Panc1 (cell line): ENCODE measurements at regions not wholly inside any gene's neighbourhood (a gene's known extent, or its start where the extent isn't known, plus 50 kb on each side); places are given as distances from the start of the nearest gene placed in this dataset.

ENCODE experiments used
- ATAC-seq: fragments of 200-7000 bp; cut with Tn5 transposase; 2 replicates; pipeline ENCODE4 v1.9.1; 2020; ENCODE audit warnings: mild to moderate bottlenecking, moderate library complexity
- BruUV-seq: library from RNA; stranded (reverse); fragments of 400-500 nt; replicated peaks from 2 replicates; lab custom pipeline; 2021; lab: Mats Ljungman, UMichigan
- CTCF ChIA-PET: fragments of 300-600 bp; sonication (Branson Sonifier 250); formaldehyde crosslinking; loops from one replicate; lab custom pipeline; 2022; ENCODE audit warnings: antibody characterized with exemption; lab: Charles Lee
- POLR2A ChIA-PET: fragments of 300-600 bp; sonication (Branson Sonifier 250); formaldehyde crosslinking; loops from one replicate; lab custom pipeline; 2022; ENCODE audit warnings: antibody characterized with exemption; lab: Charles Lee
- DNase-seq: peaks from one replicate; pipeline ENCODE4 v3.0.0-alpha.2; 2010; ENCODE audit warnings: low read depth, low spot score
- H3K27ac ChIP-seq: 2 replicates; pipeline ENCODE4 v1.5.1; 2011; ENCODE audit warnings: mild to moderate bottlenecking, low read length, inconsistent platforms
- H3K27me3 ChIP-seq: fragments of 200-500 bp; sonication (Bioruptor generic); 2 replicates; pipeline ENCODE4 v1.6.0; 2014; ENCODE audit warnings: low read length, inconsistent platforms; ENCODE audit not compliant: control insufficient read depth, insufficient read depth
- H3K36me3 ChIP-seq: fragments of 200-500 bp; sonication (Bioruptor generic); 2 replicates; pipeline ENCODE4 v1.5.1; 2014; ENCODE audit warnings: inconsistent platforms, mild to moderate bottlenecking, low read length, moderate library complexity; ENCODE audit not compliant: control insufficient read depth, insufficient read depth
- H3K4me1 ChIP-seq: 2 replicates; pipeline ENCODE4 v1.5.1; 2011; ENCODE audit warnings: inconsistent platforms, mild to moderate bottlenecking, low read length, moderate library complexity; ENCODE audit not compliant: control insufficient read depth, insufficient read depth
- H3K4me3 ChIP-seq, 2 experiments: 2 replicates each; pipeline ENCODE4 v1.5.1; 2011 to 2012; ENCODE audit warnings: low read depth in 2 of 2, low read length in 2 of 2, mild to moderate bottlenecking in 2 of 2, inconsistent platforms in 1 of 2, moderate library complexity in 1 of 2
- H3K9me3 ChIP-seq: fragments of 200-500 bp; sonication (Bioruptor generic); 2 replicates; pipeline ENCODE4 v1.5.1; 2014; ENCODE audit warnings: low read depth, mild to moderate bottlenecking, inconsistent platforms, low read length, moderate library complexity; ENCODE audit not compliant: control insufficient read depth, insufficient read depth
- POLR2AphosphoS5 ChIP-seq: IDR thresholded peaks from 2 replicates; pipeline ENCODE4 v1.6.1; 2012; ENCODE audit warnings: mild to moderate bottlenecking, low read depth, low read length, moderate library complexity
- SIN3A ChIP-seq: IDR thresholded peaks from 2 replicates; pipeline ENCODE4 v1.6.1; 2012; ENCODE audit warnings: low read depth, mild to moderate bottlenecking, low read length, moderate library complexity, borderline replicate concordance; ENCODE audit not compliant: insufficient read depth
- TCF7L2 ChIP-seq: IDR thresholded peaks from 2 replicates; pipeline ENCODE4 v1.6.1; 2011; ENCODE audit warnings: mild to moderate bottlenecking, low read depth, low read length, inconsistent platforms
- in situ Hi-C: cut with HindIII; loops from 2 replicates; pipeline ENCODE4 v1.10.0; 2016; ENCODE audit warnings: low sequenced_read_pairs, low pct_unique_long_range_greater_than_20kb
- intact Hi-C: fragments of 100-400 bp; cut with micrococcal nuclease; formaldehyde crosslinking; loops from one replicate; pipeline ENCODE4 v1.10.0; 2022; ENCODE audit not compliant: unreplicated experiment
- TF ChIP-seq, protein P1 (sequence below): fragments of 450-650 bp; IDR thresholded peaks from 2 replicates; pipeline ENCODE4 v1.5.1; 2017; ENCODE audit warnings: mild to moderate bottlenecking
- TF ChIP-seq, protein P2 (sequence below), 2 experiments: IDR thresholded peaks; 2 replicates each; pipeline ENCODE4 v1.6.1; 2011 to 2012; ENCODE audit warnings: low read depth in 2 of 2, control low read depth in 1 of 2, low read length in 1 of 2, mild to moderate bottlenecking in 1 of 2, moderate library complexity in 1 of 2; ENCODE audit not compliant: insufficient read depth in 1 of 2

DNA sequence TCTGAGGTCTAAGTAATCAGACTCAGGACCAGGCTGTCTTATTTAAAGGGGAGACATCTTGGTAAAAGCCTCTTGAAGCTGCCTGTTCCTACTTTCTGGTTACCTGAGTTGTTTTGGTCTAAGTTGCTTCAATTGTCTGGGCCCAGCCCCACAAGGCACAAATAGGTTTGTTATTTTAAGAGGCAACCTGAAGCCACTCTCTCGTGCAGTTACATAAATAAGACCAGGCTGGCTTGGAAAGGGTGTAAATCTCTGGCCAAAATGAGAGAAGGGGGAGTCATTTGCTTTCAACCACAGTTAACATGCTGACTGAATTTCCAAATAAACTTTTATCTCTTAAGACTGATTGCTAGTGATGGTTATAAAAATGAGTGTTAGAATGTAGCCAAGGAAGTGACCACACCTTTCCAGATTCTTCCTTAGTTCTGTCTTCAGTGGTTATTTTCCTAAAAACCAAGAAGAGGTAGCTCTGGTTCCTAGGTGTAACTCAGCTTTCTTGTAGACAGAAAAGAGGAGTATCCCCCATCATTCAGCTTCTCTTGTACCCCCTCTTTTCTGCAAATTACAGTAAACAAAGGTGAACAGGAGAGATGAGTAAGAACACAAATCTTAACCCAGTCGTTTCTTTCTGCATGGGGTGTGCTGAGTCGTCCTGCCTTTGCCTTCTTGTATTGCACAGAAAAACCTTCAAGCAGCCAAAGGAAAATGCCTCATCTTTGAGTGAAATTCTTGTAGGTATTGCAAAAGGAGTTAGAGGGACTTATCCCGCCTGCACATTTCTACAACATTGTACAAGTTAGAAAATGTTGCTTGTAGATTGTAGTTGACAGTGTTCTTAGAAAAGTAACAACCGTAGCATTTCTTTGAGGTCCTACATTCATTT, 161.5 kb upstream of the NT5C1B start:
- CTCF ChIA-PET, result no interaction called here
- H3K4me3 ChIP-seq, result no peak overlapping the region
- no peaks in the 10 kb centered on the region for H3K9me3 ChIP-seq
- intact Hi-C loops (loop anchor here (2.0 to 5.0 kb wide), 2 partner anchors 229 to 612 kb away; no protein-coding TSS in a partner anchor), in situ Hi-C loops (no loop called here)
- no peak overlapping the region for H3K27ac ChIP-seq
- ATAC-seq (no peak), DNase-seq (no peak)
- TF ChIP-seq TCF7L2, result no peak
- TF ChIP-seq, protein P1, sequence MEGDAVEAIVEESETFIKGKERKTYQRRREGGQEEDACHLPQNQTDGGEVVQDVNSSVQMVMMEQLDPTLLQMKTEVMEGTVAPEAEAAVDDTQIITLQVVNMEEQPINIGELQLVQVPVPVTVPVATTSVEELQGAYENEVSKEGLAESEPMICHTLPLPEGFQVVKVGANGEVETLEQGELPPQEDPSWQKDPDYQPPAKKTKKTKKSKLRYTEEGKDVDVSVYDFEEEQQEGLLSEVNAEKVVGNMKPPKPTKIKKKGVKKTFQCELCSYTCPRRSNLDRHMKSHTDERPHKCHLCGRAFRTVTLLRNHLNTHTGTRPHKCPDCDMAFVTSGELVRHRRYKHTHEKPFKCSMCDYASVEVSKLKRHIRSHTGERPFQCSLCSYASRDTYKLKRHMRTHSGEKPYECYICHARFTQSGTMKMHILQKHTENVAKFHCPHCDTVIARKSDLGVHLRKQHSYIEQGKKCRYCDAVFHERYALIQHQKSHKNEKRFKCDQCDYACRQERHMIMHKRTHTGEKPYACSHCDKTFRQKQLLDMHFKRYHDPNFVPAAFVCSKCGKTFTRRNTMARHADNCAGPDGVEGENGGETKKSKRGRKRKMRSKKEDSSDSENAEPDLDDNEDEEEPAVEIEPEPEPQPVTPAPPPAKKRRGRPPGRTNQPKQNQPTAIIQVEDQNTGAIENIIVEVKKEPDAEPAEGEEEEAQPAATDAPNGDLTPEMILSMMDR, result no peak
- TF ChIP-seq, protein P2, sequence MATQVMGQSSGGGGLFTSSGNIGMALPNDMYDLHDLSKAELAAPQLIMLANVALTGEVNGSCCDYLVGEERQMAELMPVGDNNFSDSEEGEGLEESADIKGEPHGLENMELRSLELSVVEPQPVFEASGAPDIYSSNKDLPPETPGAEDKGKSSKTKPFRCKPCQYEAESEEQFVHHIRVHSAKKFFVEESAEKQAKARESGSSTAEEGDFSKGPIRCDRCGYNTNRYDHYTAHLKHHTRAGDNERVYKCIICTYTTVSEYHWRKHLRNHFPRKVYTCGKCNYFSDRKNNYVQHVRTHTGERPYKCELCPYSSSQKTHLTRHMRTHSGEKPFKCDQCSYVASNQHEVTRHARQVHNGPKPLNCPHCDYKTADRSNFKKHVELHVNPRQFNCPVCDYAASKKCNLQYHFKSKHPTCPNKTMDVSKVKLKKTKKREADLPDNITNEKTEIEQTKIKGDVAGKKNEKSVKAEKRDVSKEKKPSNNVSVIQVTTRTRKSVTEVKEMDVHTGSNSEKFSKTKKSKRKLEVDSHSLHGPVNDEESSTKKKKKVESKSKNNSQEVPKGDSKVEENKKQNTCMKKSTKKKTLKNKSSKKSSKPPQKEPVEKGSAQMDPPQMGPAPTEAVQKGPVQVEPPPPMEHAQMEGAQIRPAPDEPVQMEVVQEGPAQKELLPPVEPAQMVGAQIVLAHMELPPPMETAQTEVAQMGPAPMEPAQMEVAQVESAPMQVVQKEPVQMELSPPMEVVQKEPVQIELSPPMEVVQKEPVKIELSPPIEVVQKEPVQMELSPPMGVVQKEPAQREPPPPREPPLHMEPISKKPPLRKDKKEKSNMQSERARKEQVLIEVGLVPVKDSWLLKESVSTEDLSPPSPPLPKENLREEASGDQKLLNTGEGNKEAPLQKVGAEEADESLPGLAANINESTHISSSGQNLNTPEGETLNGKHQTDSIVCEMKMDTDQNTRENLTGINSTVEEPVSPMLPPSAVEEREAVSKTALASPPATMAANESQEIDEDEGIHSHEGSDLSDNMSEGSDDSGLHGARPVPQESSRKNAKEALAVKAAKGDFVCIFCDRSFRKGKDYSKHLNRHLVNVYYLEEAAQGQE (IDR thresholded peaks at IDR 0.05; ENCODE audit: insufficient read depth in 1 of 2, low read depth in 2 of 2, low read length in 1 of 2), result no peak
- no peak for TF ChIP-seq POLR2AphosphoS5
- no peak for TF ChIP-seq SIN3A
- H3K36me3 ChIP-seq, result no peaks in the 10 kb centered on the region
- POLR2A ChIA-PET, result no interaction called here
- H3K4me1 ChIP-seq, result 0 out of 2 replicates have a peak, but pooled peaks cover 9% of the 10 kb centered on the region
- no TSS peak for BruUV-seq
- H3K27me3 ChIP-seq, result no peaks in the 10 kb centered on the region

DNA sequence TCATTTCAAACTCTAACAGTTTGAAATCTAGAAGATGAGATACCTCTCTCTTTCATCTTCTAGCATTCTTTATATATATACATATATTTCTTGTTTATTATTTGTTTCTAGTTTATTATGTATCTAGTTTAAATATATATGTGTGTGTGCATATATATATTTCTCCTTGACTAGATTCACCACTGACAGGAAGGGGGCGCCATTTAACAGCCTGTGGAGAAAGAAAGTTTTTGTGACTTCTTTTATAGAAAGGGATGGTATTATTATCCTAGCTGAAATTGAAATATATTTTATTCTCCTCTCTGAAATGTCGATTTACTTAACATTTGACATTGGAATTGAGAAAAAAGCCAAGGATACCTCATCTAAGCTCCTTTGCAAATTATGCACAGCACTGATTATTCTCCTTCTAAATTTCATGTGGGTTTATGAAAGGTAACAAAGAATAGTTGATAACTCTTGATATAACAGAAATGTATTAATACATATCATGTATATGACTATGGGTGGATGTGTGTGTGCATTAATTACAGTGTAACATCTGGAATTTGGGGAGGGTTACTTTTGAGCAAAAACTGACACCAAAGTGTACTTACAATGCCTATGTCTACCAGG, 160.7 kb upstream of the NT5C1B start:
- ATAC-seq (no peak), DNase-seq (no peak)
- TF ChIP-seq TCF7L2, result no peak
- TF ChIP-seq, protein P2 (IDR thresholded peaks at IDR 0.05; ENCODE audit: insufficient read depth in 1 of 2, low read depth in 2 of 2, low read length in 1 of 2), result no peak
- TF ChIP-seq, protein P1, result peak; percentile 75; the same call in 1 of the 2 replicates
- TF ChIP-seq SIN3A, result no peak
- no peak for TF ChIP-seq POLR2AphosphoS5
- in situ Hi-C loops, result no loop called here
- no peaks in the 10 kb centered on the region for H3K27me3 ChIP-seq
- H3K4me1 ChIP-seq, result 0 out of 2 replicates have a peak, but pooled peaks cover 9% of the 10 kb centered on the region
- ChIA-PET CTCF (no interaction called here), POLR2A (no interaction called here)
- H3K36me3 ChIP-seq, result no peaks in the 10 kb centered on the region
- no peaks in the 10 kb centered on the region for H3K9me3 ChIP-seq
- intact Hi-C loops, result loop anchor here (2.0 to 5.0 kb wide), 3 partner anchors 228 to 1112 kb away; no protein-coding TSS in a partner anchor
- BruUV-seq, result no TSS peak
- no peak overlapping the region for H3K4me3 ChIP-seq
- no peak overlapping the region for H3K27ac ChIP-seq
